Hematopoietic multipotent progenitor cell treated with erythropoietin and hydrocortisone succinate and interleukin-3 and kit ligand, for 15 days (in vitro differentiated cells): ENCODE measurements at regions not wholly inside any gene's neighbourhood (a gene's known extent, or its start where the extent isn't known, plus 50 kb on each side); places are given as distances from the start of the nearest gene placed in this dataset.
"Not testable (repeated sequence)": the region's sequence is repeated elsewhere in the genome, so short reads cannot be mapped to it uniquely, and the experiment has no call there.

Experiments
- DNase-seq: peaks from one replicate; pipeline ENCODE4 v3.0.0-alpha.2; 2015; ENCODE audit warnings: low spot score

GRCh38 chr5:171542525-171543140 is 123.2 kb downstream of the FGF18 start:
- DNase-seq: no peak

- no peak for DNase-seq
Observed at GRCh38 chr5:171543148-171543815, 123.8 kb downstream of the FGF18 start.

- no peak for DNase-seq
Observed at GRCh38 chr5:171544913-171545765, 125.7 kb downstream of the FGF18 start.

GRCh38 chr5:171549274-171549673 is 129.8 kb downstream of the FGF18 start:
- no peak for DNase-seq

- DNase-seq: not testable (repeated sequence)
Observed at GRCh38 chr5:171553817-171554216, 134.4 kb downstream of the FGF18 start.

- DNase-seq: no peak
Observed at GRCh38 chr5:171555160-171555559, 135.7 kb downstream of the FGF18 start.

- DNase-seq: no peak
Observed at GRCh38 chr5:171562822-171563221, 143.4 kb downstream of the FGF18 start.

- DNase-seq: no peak
Observed at GRCh38 chr5:171568389-171568788, 148.9 kb downstream of the FGF18 start.

GRCh38 chr5:171569065-171569712 is 149.7 kb downstream of the FGF18 start:
- no peak for DNase-seq

GRCh38 chr5:171570244-171570825 is 150.9 kb downstream of the FGF18 start:
- no peak for DNase-seq

- DNase-seq: no peak
Observed at GRCh38 chr5:171571663-171572062, 152.2 kb downstream of the FGF18 start.

- DNase-seq: no peak
Observed at GRCh38 chr5:171573021-171573420, 153.6 kb downstream of the FGF18 start.

- DNase-seq: no peak
Observed at GRCh38 chr5:171573451-171574225, 154.2 kb downstream of the FGF18 start.

- no peak for DNase-seq
Observed at GRCh38 chr5:171574376-171574775, 154.9 kb downstream of the FGF18 start.

- no peak for DNase-seq
Observed at GRCh38 chr5:171575386-171575785, 155.9 kb downstream of the FGF18 start.

- DNase-seq: no peak
Observed at GRCh38 chr5:171575808-171576207, 156.4 kb downstream of the FGF18 start.

- DNase-seq: no peak
Observed at GRCh38 chr5:171577042-171577758, 157.8 kb downstream of the FGF18 start.

GRCh38 chr5:171578049-171578828 is 158.8 kb downstream of the FGF18 start:
- DNase-seq: no peak

- DNase-seq: no peak
Observed at GRCh38 chr5:171578829-171579491, 159.5 kb downstream of the FGF18 start.
